ENCODE measurements at regions not wholly inside any gene's neighbourhood (a gene's known extent, or its start where the extent isn't known, plus 50 kb on each side); places are given as distances from the start of the nearest gene placed in this dataset.

DNA sequence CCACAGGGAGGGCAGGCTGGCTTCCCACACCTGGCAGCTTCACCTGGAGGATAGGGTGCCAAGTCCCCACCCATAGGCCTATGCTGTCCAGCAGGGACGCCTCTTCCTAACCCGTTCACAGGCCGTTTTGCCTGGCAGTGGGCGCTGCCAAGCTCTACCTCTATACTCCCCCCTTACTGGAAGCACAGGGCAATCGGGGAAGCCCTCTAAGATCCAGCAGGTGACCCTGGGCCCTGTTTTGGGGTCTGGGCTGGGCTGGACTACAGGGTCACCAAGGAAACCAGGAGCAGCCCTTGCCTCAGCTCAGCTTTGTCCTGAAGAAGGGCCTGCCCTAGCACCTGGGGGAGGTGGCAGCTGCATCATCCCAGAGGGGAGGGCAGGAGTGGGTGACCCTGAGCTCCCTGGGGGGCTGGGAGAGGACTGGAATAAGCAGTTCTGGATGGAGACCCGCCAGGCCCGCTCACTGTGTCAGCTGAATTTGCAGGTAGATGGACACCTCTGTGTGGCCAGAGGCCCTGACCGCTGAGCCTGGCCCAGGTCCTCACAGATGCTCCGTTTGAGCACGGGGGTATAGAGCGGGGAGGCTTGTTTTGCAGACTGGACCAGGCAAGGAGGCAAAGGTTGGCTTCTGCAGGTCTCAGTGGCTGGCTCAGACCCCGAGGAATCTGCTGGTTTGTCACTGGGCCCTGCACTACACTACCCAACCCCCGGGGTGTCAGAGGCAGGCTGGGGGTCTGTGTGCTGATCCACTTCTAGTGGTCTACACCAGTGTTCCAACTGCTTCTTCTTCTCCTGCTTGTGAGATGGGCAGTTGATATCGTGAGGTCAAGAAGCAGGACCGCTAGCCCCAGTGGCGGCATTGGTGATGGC lies 163.1 kb downstream of the ASB1 start:
- Mint-ChIP-seq H3K4me1 (no peaks in the 10 kb centered on the region), H3K9me3 (no peaks in the 10 kb centered on the region), H3K4me3 (no peak overlapping the region), H3K36me3 (ENCODE audit: low read depth) (no peaks in the 10 kb centered on the region), H3K27ac (no peak overlapping the region), H3K27me3 (no peaks in the 10 kb centered on the region)
- POLR2A ChIA-PET, result no interaction called here
- CTCF ChIA-PET, result no interaction called here
- DNase-seq, result no peak
- intact Hi-C loops (cut with micrococcal nuclease), result no loop called here
- TF ChIP-seq, protein P1, sequence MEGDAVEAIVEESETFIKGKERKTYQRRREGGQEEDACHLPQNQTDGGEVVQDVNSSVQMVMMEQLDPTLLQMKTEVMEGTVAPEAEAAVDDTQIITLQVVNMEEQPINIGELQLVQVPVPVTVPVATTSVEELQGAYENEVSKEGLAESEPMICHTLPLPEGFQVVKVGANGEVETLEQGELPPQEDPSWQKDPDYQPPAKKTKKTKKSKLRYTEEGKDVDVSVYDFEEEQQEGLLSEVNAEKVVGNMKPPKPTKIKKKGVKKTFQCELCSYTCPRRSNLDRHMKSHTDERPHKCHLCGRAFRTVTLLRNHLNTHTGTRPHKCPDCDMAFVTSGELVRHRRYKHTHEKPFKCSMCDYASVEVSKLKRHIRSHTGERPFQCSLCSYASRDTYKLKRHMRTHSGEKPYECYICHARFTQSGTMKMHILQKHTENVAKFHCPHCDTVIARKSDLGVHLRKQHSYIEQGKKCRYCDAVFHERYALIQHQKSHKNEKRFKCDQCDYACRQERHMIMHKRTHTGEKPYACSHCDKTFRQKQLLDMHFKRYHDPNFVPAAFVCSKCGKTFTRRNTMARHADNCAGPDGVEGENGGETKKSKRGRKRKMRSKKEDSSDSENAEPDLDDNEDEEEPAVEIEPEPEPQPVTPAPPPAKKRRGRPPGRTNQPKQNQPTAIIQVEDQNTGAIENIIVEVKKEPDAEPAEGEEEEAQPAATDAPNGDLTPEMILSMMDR (IDR thresholded peaks at IDR 0.05), result no peak
- ATAC-seq (ENCODE audit: low read depth), result no peak

GRCh38 chr2:238591732-238592131 lies 165.0 kb downstream of the ASB1 start:
- CTCF ChIA-PET, result no interaction called here
- Mint-ChIP-seq H3K9me3 (no peaks in the 10 kb centered on the region), H3K36me3 (ENCODE audit: low read depth) (no peaks in the 10 kb centered on the region), H3K27ac (no peak overlapping the region), H3K27me3 (no peaks in the 10 kb centered on the region), H3K4me1 (no peaks in the 10 kb centered on the region), H3K4me3 (no peak overlapping the region)
- TF ChIP-seq, protein P1 (IDR thresholded peaks at IDR 0.05), result no peak
- no peak for DNase-seq
- ATAC-seq (ENCODE audit: low read depth), result no peak
- intact Hi-C loops (cut with micrococcal nuclease), result no loop called here
- POLR2A ChIA-PET, result no interaction called here

DNA sequence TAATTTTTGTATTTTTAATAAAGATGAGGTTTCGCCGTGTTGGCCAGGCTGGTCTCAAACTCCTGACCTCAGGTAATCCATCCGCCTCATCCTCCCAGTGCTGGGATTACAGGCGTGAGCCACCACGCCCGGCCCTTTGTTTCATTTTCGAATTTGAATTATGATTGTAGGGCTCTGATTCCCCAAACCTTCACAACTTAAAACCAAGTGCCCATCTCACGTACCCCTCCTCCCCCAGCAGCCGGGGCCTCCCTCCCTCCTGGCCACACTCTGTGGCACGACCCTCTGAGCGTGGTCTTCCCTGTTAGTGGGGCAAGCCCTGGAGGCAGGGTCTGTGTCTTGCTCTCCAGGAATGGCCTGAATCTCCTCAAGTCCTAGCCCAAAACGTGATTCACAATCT lies 166.5 kb downstream of the ASB1 start:
- CTCF ChIA-PET, result no interaction called here
- intact Hi-C loops (cut with micrococcal nuclease), result no loop called here
- DNase-seq (no peak), ATAC-seq (ENCODE audit: low read depth) (no peak)
- POLR2A ChIA-PET, result no interaction called here
- Mint-ChIP-seq H3K9me3 (no peaks in the 10 kb centered on the region), H3K27me3 (peaks cover 5% of the 10 kb centered on the region), H3K27ac (no peak overlapping the region), H3K36me3 (ENCODE audit: low read depth) (no peaks in the 10 kb centered on the region), H3K4me1 (no peaks in the 10 kb centered on the region), H3K4me3 (no peak overlapping the region)
- TF ChIP-seq, protein P1 (IDR thresholded peaks at IDR 0.05), result no peak

DNA sequence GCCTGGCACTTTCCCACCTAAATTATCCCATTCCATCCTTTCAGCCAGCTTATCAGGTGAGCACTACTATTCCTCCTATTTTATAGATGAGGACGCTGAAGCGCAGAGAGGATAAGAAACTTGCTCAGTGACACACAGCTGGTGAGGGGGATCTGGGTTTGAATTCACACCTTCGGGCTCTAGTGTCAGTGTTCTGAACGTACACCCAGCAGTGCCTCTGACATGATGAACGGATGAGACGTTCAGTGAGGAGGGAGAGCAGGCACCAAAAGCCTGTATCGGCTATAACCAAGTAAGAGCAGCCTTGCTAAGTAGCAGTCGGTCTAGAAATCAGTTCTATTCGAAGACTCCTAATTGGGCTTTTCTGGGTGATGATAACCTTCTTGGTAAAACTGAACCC lies 167.0 kb downstream of the ASB1 start:
- ChIA-PET POLR2A (no interaction called here), CTCF (no interaction called here)
- ATAC-seq (ENCODE audit: low read depth) (no peak), DNase-seq (no peak)
- H3K27ac Mint-ChIP-seq, result no peak overlapping the region
- peaks cover 8% of the 10 kb centered on the region for H3K27me3 Mint-ChIP-seq
- intact Hi-C loops (cut with micrococcal nuclease), result no loop called here
- no peaks in the 10 kb centered on the region for H3K9me3 Mint-ChIP-seq
- no peaks in the 10 kb centered on the region for H3K4me1 Mint-ChIP-seq
- TF ChIP-seq, protein P1 (IDR thresholded peaks at IDR 0.05), result no peak
- H3K4me3 Mint-ChIP-seq, result no peak overlapping the region
- no peaks in the 10 kb centered on the region for H3K36me3 Mint-ChIP-seq (ENCODE audit: low read depth)

- no peak overlapping the region for H3K27ac Mint-ChIP-seq
- intact Hi-C loops (cut with micrococcal nuclease), result no loop called here
These were observed 168.3 kb downstream of the ASB1 start for GRCh38 chr2:238594796-238595749.

More at GRCh38 chr2:238594796-238595749, 168.3 kb downstream of the ASB1 start:
- ChIA-PET POLR2A (no interaction called here), CTCF (no interaction called here)
- H3K4me1 Mint-ChIP-seq, result no peaks in the 10 kb centered on the region
- TF ChIP-seq, protein P1 (IDR thresholded peaks at IDR 0.05), result no peak
- ATAC-seq (ENCODE audit: low read depth) (no peak), DNase-seq (no peak)
- H3K9me3 Mint-ChIP-seq, result no peaks in the 10 kb centered on the region
- no peak overlapping the region for H3K4me3 Mint-ChIP-seq
- H3K36me3 Mint-ChIP-seq (ENCODE audit: low read depth), result no peaks in the 10 kb centered on the region
- H3K27me3 Mint-ChIP-seq, result peaks cover 12% of the 10 kb centered on the region
